Endothelial cell of umbilical vein (primary cell): ENCODE measurements at regions not wholly inside any gene's neighbourhood (a gene's known extent, or its start where the extent isn't known, plus 50 kb on each side); places are given as distances from the start of the nearest gene placed in this dataset.

Source experiments
- CTCF ChIP-seq, 2 donors: IDR thresholded peaks; 1 replicate in 1 of 2; 2 replicates in 1 of 2; pipeline ENCODE4 v1.5.1; 2011; ENCODE audit warnings: low read length in 2 of 2, mild to moderate bottlenecking in 2 of 2, moderate library complexity in 2 of 2, control low read depth in 1 of 2, inconsistent platforms in 1 of 2, low read depth in 1 of 2; ENCODE audit not compliant: insufficient read depth in 1 of 2; ENCODE audit errors: extremely low read depth in 1 of 2
- POLR2A ChIP-seq: IDR thresholded peaks from 2 replicates; pipeline ENCODE4 v1.6.1; 2012; ENCODE audit warnings: low read depth, mild to moderate bottlenecking, control low read depth, low read length
- POLR2AphosphoS5 ChIP-seq: IDR thresholded peaks from 2 replicates; pipeline ENCODE4 v1.6.1; 2012; ENCODE audit warnings: low read depth, mild to moderate bottlenecking, control low read depth, low read length, moderate library complexity; ENCODE audit not compliant: insufficient read depth

- TF ChIP-seq POLR2AphosphoS5, result no peak
- no peak for TF ChIP-seq CTCF (IDR thresholded peaks at IDR 0.05; ENCODE audit: extremely low read depth in 1 of 2, insufficient read depth in 1 of 2, low read depth in 1 of 2, low read length in 2 of 2)
- no peak for TF ChIP-seq POLR2A
Observed at GRCh38 chr9:23594421-23594820, 231.6 kb downstream of the ELAVL2 start.
